ENCODE measurements at regions not wholly inside any gene's neighbourhood (a gene's known extent, or its start where the extent isn't known, plus 50 kb on each side); places are given as distances from the start of the nearest gene placed in this dataset.

GRCh38 chr14:97916669-97917568, 1119.7 kb downstream of the VRK1 start:
- no peak for DNase-seq

- no peak for DNase-seq
These were observed 1123.0 kb downstream of the VRK1 start for GRCh38 chr14:97920201-97920600.

GRCh38 chr14:97921296-97921695, 1124.1 kb downstream of the VRK1 start:
- no peak for DNase-seq

- DNase-seq: no peak
These were observed 1127.9 kb downstream of the VRK1 start for GRCh38 chr14:97924922-97925613.

GRCh38 chr14:97930166-97930565, 1133.0 kb downstream of the VRK1 start:
- DNase-seq: no peak

GRCh38 chr14:97931273-97931672, 1134.1 kb downstream of the VRK1 start:
- no peak for DNase-seq

- DNase-seq: no peak
These were observed 1145.7 kb downstream of the VRK1 start for GRCh38 chr14:97942921-97943320.

- DNase-seq: no peak
These were observed 1146.4 kb downstream of the VRK1 start for GRCh38 chr14:97943619-97944018.

- no peak for DNase-seq
These were observed 1147.2 kb downstream of the VRK1 start for GRCh38 chr14:97944380-97944779.

GRCh38 chr14:97945631-97946030, 1148.4 kb downstream of the VRK1 start:
- DNase-seq: no peak

GRCh38 chr14:97946240-97946639, 1149.1 kb downstream of the VRK1 start:
- no peak for DNase-seq

- no peak for DNase-seq
These were observed 1149.5 kb downstream of the VRK1 start for GRCh38 chr14:97946641-97947040.

GRCh38 chr14:97948841-97949240, 1151.7 kb downstream of the VRK1 start:
- no peak for DNase-seq

GRCh38 chr14:97956581-97957340, 1159.6 kb downstream of the VRK1 start:
- no peak for DNase-seq

GRCh38 chr14:97959251-97959650, 1162.1 kb downstream of the VRK1 start:
- DNase-seq: no peak

GRCh38 chr14:97960436-97960835, 1163.3 kb downstream of the VRK1 start:
- no peak for DNase-seq

GRCh38 chr14:97970222-97970621, 1173.0 kb downstream of the VRK1 start:
- no peak for DNase-seq

- DNase-seq: no peak
These were observed 1178.0 kb downstream of the VRK1 start for GRCh38 chr14:97975216-97975615.

- DNase-seq: no peak
These were observed 1178.8 kb downstream of the VRK1 start for GRCh38 chr14:97975962-97976361.

- DNase-seq: no peak
These were observed 1179.7 kb downstream of the VRK1 start for GRCh38 chr14:97976861-97977260.

GRCh38 chr14:97977651-97978261, 1180.6 kb downstream of the VRK1 start:
- DNase-seq: no peak

GRCh38 chr14:97978341-97978740, 1181.2 kb downstream of the VRK1 start:
- DNase-seq: no peak

- DNase-seq: no peak
These were observed 1196.4 kb downstream of the VRK1 start for GRCh38 chr14:97993508-97994019.

All from inflammatory macrophage treated with lipopolysaccharide for 1 hour (primary cell).